OCI-LY3 (cell line): ENCODE measurements at regions not wholly inside any gene's neighbourhood (a gene's known extent, or its start where the extent isn't known, plus 50 kb on each side); places are given as distances from the start of the nearest gene placed in this dataset.

Source experiments
- CTCF ChIP-seq: fragments of 200-600, 300-600 bp; sonication (generic); IDR thresholded peaks from 2 replicates; pipeline ENCODE4 v1.5.1; 2014; ENCODE audit warnings: antibody characterized with exemption, low read length, low read depth
- EZH2phosphoT487 ChIP-seq: fragments of 200-600 bp; shearing (Covaris generic); IDR thresholded peaks from 2 replicates; pipeline ENCODE4 v1.6.1; 2018; ENCODE audit warnings: antibody characterized with exemption, mixed run types, low read depth

- no peak for TF ChIP-seq EZH2phosphoT487
- no peak for TF ChIP-seq CTCF
Measured at GRCh38 chr4:121270389-121270788, 106.3 kb upstream of the TNIP3 start.
